Thyroid gland (tissue), 4 donors: ENCODE measurements at regions not wholly inside any gene's neighbourhood (a gene's known extent, or its start where the extent isn't known, plus 50 kb on each side); places are given as distances from the start of the nearest gene placed in this dataset.

Experiments used
- POLR2A ChIP-seq, 2 donors: fragments of 450-650 bp; IDR thresholded peaks; one replicate each; pipeline ENCODE4 v1.6.1; 2017; ENCODE audit warnings: antibody characterized with exemption in 2 of 2, mild to moderate bottlenecking in 2 of 2, moderate library complexity in 1 of 2
- TF ChIP-seq, protein P1 (sequence below), 6 experiments: fragments of 200-600 bp in 3 of 6; fragments of 450-650 bp in 3 of 6; sonication (generic) in 3 of 6; IDR thresholded peaks; one replicate each; pipeline ENCODE4 v1.5.1; 2016 to 2019; ENCODE audit warnings: antibody characterized with exemption in 6 of 6, mild to moderate bottlenecking in 2 of 6, inconsistent platforms in 1 of 6, moderate library complexity in 1 of 6

DNA sequence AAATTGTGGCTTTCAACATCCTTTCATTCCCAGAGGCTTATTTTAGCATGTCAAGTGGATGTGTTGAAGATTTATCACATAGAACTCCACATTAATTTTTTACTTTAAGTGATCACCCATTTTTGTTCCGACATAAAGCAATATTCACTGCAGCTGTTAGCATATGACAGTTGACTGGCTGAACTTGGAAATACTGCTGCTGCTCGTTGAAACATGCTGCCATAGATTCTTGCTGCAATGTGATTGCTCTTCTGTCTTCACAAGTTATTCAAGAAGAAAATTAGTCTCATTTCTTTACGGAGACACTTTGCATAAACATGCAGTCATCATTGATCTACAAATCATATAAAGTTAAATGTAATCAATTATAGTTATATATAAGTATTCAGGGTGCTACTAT, 248.4 kb downstream of the SAMD5 start:
- no peak for TF ChIP-seq POLR2A (IDR thresholded peaks at IDR 0.05)
- TF ChIP-seq, protein P1, sequence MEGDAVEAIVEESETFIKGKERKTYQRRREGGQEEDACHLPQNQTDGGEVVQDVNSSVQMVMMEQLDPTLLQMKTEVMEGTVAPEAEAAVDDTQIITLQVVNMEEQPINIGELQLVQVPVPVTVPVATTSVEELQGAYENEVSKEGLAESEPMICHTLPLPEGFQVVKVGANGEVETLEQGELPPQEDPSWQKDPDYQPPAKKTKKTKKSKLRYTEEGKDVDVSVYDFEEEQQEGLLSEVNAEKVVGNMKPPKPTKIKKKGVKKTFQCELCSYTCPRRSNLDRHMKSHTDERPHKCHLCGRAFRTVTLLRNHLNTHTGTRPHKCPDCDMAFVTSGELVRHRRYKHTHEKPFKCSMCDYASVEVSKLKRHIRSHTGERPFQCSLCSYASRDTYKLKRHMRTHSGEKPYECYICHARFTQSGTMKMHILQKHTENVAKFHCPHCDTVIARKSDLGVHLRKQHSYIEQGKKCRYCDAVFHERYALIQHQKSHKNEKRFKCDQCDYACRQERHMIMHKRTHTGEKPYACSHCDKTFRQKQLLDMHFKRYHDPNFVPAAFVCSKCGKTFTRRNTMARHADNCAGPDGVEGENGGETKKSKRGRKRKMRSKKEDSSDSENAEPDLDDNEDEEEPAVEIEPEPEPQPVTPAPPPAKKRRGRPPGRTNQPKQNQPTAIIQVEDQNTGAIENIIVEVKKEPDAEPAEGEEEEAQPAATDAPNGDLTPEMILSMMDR (IDR thresholded peaks at IDR 0.05), result no peak
